Liver (tissue), 8 donors: ENCODE measurements at regions not wholly inside any gene's neighbourhood (a gene's known extent, or its start where the extent isn't known, plus 50 kb on each side); places are given as distances from the start of the nearest gene placed in this dataset.

Experiments
- DNase-seq: peaks from one replicate; pipeline ENCODE4 v3.0.0-alpha.2; 2017; ENCODE audit warnings: low spot score
- H3K27ac ChIP-seq, 2 donors: one replicate each; pipeline ENCODE4 v1.7.0; 2013; ENCODE audit warnings: inconsistent platforms in 2 of 2, low read length in 2 of 2, control low read depth in 1 of 2, low read depth in 1 of 2, mild to moderate bottlenecking in 1 of 2
- H3K27me3 ChIP-seq, 4 donors: one replicate each; pipeline versions ENCODE4 v1.6.1 to v1.7.0; 2013; ENCODE audit warnings: low read length in 3 of 4, inconsistent platforms in 1 of 4, mild to moderate bottlenecking in 1 of 4, moderate library complexity in 1 of 4; ENCODE audit not compliant: control insufficient read depth in 4 of 4, insufficient read depth in 4 of 4
- H3K36me3 ChIP-seq, 4 donors: one replicate each; pipeline versions ENCODE4 v1.6.1 to v1.7.0; 2013; ENCODE audit warnings: low read length in 3 of 4, mild to moderate bottlenecking in 3 of 4, low read depth in 1 of 4, moderate library complexity in 1 of 4; ENCODE audit not compliant: control insufficient read depth in 4 of 4, insufficient read depth in 3 of 4
- H3K4me1 ChIP-seq, 4 donors: one replicate each; pipeline versions ENCODE4 v1.6.1 to v1.7.0; 2013; ENCODE audit warnings: low read length in 3 of 4, mild to moderate bottlenecking in 3 of 4, moderate library complexity in 1 of 4; ENCODE audit not compliant: control insufficient read depth in 4 of 4, insufficient read depth in 4 of 4
- H3K4me3 ChIP-seq, 3 donors: one replicate each; pipeline versions ENCODE4 v1.6.1 to v1.7.0; 2013; ENCODE audit warnings: low read length in 3 of 3, control low read depth in 1 of 3, low read depth in 1 of 3, mild to moderate bottlenecking in 1 of 3
- H3K9ac ChIP-seq, 2 donors: one replicate each; pipeline ENCODE4 v1.7.0; 2013; ENCODE audit warnings: low read length in 2 of 2, mild to moderate bottlenecking in 2 of 2, moderate library complexity in 2 of 2, control low read depth in 1 of 2, low read depth in 1 of 2
- H3K9me3 ChIP-seq, 4 donors: one replicate each; pipeline versions ENCODE4 v1.6.1 to v1.7.0; 2013; ENCODE audit warnings: low read length in 3 of 4; ENCODE audit not compliant: control insufficient read depth in 4 of 4
- ATF3 ChIP-seq: IDR thresholded peaks from 2 replicates; pipeline ENCODE4 v1.6.1; 2016; ENCODE audit warnings: antibody characterized with exemption
- GABPA ChIP-seq, 2 donors: IDR thresholded peaks in 1 of 2; conservative IDR thresholded peaks in 1 of 2; 2 replicates each; pipeline ENCODE4 v1.6.1; 2016; ENCODE audit warnings: antibody characterized with exemption in 2 of 2, mild to moderate bottlenecking in 1 of 2, moderate library complexity in 1 of 2
- HNF4A ChIP-seq, 2 donors: conservative IDR thresholded peaks; 2 replicates each; pipeline ENCODE4 v1.6.1; 2016; ENCODE audit warnings: antibody characterized with exemption in 2 of 2, mild to moderate bottlenecking in 2 of 2
- HNF4G ChIP-seq: IDR thresholded peaks from 2 replicates; pipeline ENCODE4 v1.6.1; 2016; ENCODE audit warnings: antibody characterized with exemption
- JUND ChIP-seq, 2 donors: IDR thresholded peaks; 2 replicates each; pipeline ENCODE4 v1.6.1; 2016; ENCODE audit warnings: antibody characterized with exemption in 2 of 2
- REST ChIP-seq: IDR thresholded peaks from 2 replicates; pipeline ENCODE4 v1.6.1; 2016; ENCODE audit warnings: antibody characterized with exemption, mild to moderate bottlenecking
- SP1 ChIP-seq: IDR thresholded peaks from 2 replicates; pipeline ENCODE4 v1.6.1; 2018; ENCODE audit warnings: antibody characterized with exemption, mild to moderate bottlenecking
- TAF1 ChIP-seq: conservative IDR thresholded peaks from 2 replicates; pipeline ENCODE4 v1.6.1; 2016; ENCODE audit warnings: antibody characterized with exemption, mild to moderate bottlenecking
- YY1 ChIP-seq: IDR thresholded peaks from 2 replicates; pipeline ENCODE4 v1.6.1; 2016; ENCODE audit warnings: antibody characterized with exemption, mild to moderate bottlenecking
- WGBS: extraction: QIAGEN DNeasy Blood & Tissue Kit; methylation state at CpG from one replicate; pipeline ENCODE4 v1.1.7; 2013; 5-methylcytosine and 5-hydroxymethylcytosine counted together
- TF ChIP-seq, protein P1 (sequence below): fragments of 150-350 bp; IDR thresholded peaks from 2 replicates; pipeline ENCODE4 v1.5.1; 2017; ENCODE audit warnings: improper control_type of control experiment, low read depth, low read length; ENCODE audit not compliant: missing input control
- TF ChIP-seq, protein P2 (sequence below): IDR thresholded peaks from 2 replicates; pipeline ENCODE4 v1.6.1; 2016; ENCODE audit warnings: antibody characterized with exemption
- TF ChIP-seq, protein P3 (sequence below): IDR thresholded peaks from 2 replicates; pipeline ENCODE4 v1.6.1; 2016; ENCODE audit warnings: antibody characterized with exemption
- donor health status: healthy.
- donor health status: healthy.
- donor health status: healthy.
- donor health status: healthy.
- donor health status: healthy.

DNA sequence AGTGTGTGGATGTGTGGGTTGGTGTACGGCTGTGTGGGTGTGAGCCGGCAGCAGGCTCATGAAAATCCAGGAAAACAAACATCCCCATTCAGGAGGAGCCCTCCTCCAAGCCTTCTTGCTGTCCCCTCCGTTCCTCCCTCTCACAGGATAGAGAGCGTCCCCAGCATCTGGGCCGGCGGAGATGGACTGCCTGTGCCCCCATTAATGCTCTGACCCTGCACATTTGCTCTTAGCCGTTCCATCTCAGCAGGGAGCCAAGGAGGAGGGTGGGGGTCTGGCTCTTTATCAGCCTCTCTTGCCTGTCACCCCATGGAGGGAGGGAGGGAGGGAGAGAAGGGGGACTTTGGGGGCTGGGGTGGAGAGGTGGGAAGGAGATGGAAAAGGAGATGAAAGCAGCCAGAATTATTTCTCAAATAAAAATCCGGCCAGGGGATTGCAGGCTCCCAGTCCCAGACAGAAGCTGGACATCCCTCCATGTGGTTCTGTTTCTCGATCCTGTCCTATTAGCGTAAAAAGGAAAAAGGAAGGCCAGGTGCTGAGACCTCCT is 240.0 kb upstream of the ZFHX3 start:
- DNase-seq, result no peak
- TF ChIP-seq ATF3 (no peak), REST (no peak), HNF4G (no peak), YY1 (no peak), SP1 (no peak), JUND (IDR thresholded peaks at IDR 0.05) (no peak), TAF1 (no peak), HNF4A (conservative IDR thresholded peaks at IDR 0.05) (no peak)
- TF ChIP-seq, protein P1, sequence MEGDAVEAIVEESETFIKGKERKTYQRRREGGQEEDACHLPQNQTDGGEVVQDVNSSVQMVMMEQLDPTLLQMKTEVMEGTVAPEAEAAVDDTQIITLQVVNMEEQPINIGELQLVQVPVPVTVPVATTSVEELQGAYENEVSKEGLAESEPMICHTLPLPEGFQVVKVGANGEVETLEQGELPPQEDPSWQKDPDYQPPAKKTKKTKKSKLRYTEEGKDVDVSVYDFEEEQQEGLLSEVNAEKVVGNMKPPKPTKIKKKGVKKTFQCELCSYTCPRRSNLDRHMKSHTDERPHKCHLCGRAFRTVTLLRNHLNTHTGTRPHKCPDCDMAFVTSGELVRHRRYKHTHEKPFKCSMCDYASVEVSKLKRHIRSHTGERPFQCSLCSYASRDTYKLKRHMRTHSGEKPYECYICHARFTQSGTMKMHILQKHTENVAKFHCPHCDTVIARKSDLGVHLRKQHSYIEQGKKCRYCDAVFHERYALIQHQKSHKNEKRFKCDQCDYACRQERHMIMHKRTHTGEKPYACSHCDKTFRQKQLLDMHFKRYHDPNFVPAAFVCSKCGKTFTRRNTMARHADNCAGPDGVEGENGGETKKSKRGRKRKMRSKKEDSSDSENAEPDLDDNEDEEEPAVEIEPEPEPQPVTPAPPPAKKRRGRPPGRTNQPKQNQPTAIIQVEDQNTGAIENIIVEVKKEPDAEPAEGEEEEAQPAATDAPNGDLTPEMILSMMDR, result no peak
- TF ChIP-seq, protein P2, sequence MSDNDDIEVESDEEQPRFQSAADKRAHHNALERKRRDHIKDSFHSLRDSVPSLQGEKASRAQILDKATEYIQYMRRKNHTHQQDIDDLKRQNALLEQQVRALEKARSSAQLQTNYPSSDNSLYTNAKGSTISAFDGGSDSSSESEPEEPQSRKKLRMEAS, result no peak
- Histone ChIP-seq H3K27ac (no peak overlapping the region), H3K36me3 (no peaks in the 10 kb centered on the region), H3K9ac (no peak overlapping the region), H3K4me1 (no peaks in the 10 kb centered on the region), H3K27me3 (no peaks in the 10 kb centered on the region), H3K4me3 (no peak overlapping the region), H3K9me3 (no peaks in the 10 kb centered on the region)
- WGBS, result 57% methylated on average over 10 of the region's 10 CpGs

DNA sequence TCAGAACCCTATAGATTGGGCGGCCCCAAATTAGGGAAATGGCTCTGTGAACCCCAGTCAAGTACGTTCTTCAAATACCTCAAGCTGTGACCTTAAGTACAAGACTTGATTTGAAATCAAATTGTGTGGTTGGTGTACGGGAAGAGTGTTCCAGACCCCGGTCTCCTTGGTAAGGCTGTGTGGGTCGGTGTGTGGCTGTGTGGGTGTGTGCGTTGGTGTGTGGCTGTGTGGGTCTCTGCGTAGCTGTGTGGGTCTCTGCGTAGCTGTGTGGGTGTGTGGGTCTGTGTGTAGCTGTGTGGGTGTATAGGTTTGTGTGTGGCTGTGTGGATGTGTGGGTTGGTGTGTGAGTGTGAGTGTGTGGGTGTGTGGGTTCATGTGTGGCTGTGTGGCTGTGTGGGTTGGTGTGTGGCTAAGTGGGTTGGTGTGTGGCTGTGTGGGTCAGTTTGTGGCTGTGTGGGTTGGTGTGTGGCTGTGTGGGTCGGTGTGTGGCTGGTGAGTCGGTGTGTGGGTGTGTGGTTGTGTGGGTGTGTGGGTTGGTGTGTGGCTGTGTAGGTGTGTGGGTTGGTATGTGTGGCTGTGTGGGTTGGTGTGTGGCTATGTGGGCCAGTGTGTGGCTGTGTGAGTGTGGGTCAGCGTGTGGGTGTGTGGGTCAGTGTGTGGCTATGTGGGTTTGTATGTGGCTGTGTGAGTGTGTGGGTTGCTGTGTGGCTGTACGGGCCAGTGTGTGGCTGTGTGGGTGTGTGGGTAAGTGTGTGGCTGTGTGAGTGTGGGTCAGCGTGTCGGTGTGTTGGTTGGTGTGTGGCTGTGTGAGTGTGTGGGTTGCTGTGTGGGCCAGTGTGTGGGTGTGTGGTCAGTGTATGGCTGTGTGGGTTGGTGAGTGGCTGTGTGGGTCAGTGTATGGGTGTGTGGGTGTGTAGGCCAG is 238.7 kb upstream of the ZFHX3 start:
- TF ChIP-seq, protein P3, sequence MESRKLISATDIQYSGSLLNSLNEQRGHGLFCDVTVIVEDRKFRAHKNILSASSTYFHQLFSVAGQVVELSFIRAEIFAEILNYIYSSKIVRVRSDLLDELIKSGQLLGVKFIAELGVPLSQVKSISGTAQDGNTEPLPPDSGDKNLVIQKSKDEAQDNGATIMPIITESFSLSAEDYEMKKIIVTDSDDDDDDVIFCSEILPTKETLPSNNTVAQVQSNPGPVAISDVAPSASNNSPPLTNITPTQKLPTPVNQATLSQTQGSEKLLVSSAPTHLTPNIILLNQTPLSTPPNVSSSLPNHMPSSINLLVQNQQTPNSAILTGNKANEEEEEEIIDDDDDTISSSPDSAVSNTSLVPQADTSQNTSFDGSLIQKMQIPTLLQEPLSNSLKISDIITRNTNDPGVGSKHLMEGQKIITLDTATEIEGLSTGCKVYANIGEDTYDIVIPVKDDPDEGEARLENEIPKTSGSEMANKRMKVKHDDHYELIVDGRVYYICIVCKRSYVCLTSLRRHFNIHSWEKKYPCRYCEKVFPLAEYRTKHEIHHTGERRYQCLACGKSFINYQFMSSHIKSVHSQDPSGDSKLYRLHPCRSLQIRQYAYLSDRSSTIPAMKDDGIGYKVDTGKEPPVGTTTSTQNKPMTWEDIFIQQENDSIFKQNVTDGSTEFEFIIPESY, result no peak
- TF ChIP-seq GABPA (IDR thresholded peaks at IDR 0.05 in 1 of 2, conservative IDR thresholded peaks at IDR 0.05 in 1 of 2), result no peak
- no peak for TF ChIP-seq HNF4A (conservative IDR thresholded peaks at IDR 0.05)
- Histone ChIP-seq H3K9me3 (no peaks in the 10 kb centered on the region), H3K27ac (no peak overlapping the region), H3K4me3 (no peak overlapping the region), H3K27me3 (no peaks in the 10 kb centered on the region), H3K4me1 (no peaks in the 10 kb centered on the region), H3K36me3 (no peaks in the 10 kb centered on the region), H3K9ac (no peak overlapping the region)
- WGBS, result 88% methylated on average over 14 of the region's 14 CpGs
- DNase-seq, result no peak
